Left cardiac atrium (tissue), 4 donors: ENCODE measurements at regions not wholly inside any gene's neighbourhood (a gene's known extent, or its start where the extent isn't known, plus 50 kb on each side); places are given as distances from the start of the nearest gene placed in this dataset.
A peak's percentile ranks its signal among the peaks of the same experiment; 100 is the strongest.

ENCODE experiments used
- ATAC-seq, 2 donors: fragments of 200-7000 bp; cut with Tn5 transposase; one replicate each; pipeline ENCODE4 v1.9.1; 2020; ENCODE audit warnings: mild to moderate bottlenecking in 2 of 2, moderate library complexity in 2 of 2
- DNase-seq: peaks from one replicate; pipeline ENCODE4 v3.0.0-alpha.2; 2020
- intact Hi-C, 2 donors: fragments of 100-400 bp; cut with DNase I; formaldehyde crosslinking; loops; one replicate each; pipeline versions ENCODE4 v1.14.1 to v1.15.1; 2022 to 2023
- donor health status: DM: no; HTN: yes; CAD: no.
- donor health status: DM: no; HTN: yes; CAD: no; lungs with severe emphysema.
- donor health status: DM: yes; HTN: yes; CAD: no.
- donor health status: Dilated cardiomyopathy.

- no peak for ATAC-seq
- DNase-seq, result no peak
- intact Hi-C loops, result no loop called here
Observed at GRCh38 chr16:77643176-77643575, 79.1 kb upstream of the NUDT7 start.

- no peak for DNase-seq
- intact Hi-C loops, result no loop called here
- no peak for ATAC-seq
Observed at GRCh38 chr16:77645764-77646163, 76.5 kb upstream of the NUDT7 start.

- intact Hi-C loops, result no loop called here
- no peak for ATAC-seq
Observed at GRCh38 chr16:77647726-77648125, 74.6 kb upstream of the NUDT7 start.

GRCh38 chr16:77650761-77651160, 71.6 kb upstream of the NUDT7 start:
- intact Hi-C loops, result loop anchor here in 1 of 2 donors (10.0 kb wide), 1 partner anchor 416 kb away; no protein-coding TSS in a partner anchor
- no peak for ATAC-seq
- no peak for DNase-seq

More at GRCh38 chr16:77647726-77648125, 74.6 kb upstream of the NUDT7 start:
- DNase-seq, result no peak

- ATAC-seq, result peak in 1 of 2 donors; percentile 44
- intact Hi-C loops, result loop anchor here in 1 of 2 donors (10.0 kb wide), 1 partner anchor 418 kb away; no protein-coding TSS in a partner anchor
Observed at GRCh38 chr16:77652399-77652798, 69.9 kb upstream of the NUDT7 start.

GRCh38 chr16:77657016-77657415, 65.3 kb upstream of the NUDT7 start:
- no peak for DNase-seq
- intact Hi-C loops, result loop anchor here in 1 of 2 donors (10.0 kb wide), 1 partner anchor 422 kb away; no protein-coding TSS in a partner anchor

More at GRCh38 chr16:77652399-77652798, 69.9 kb upstream of the NUDT7 start:
- DNase-seq, result no peak

GRCh38 chr16:77660311-77660710, 62.0 kb upstream of the NUDT7 start:
- DNase-seq (no peak), ATAC-seq (peak in 1 of 2 donors; percentile 15)
- intact Hi-C loops, result loop anchor here in 1 of 2 donors (2.0 kb wide), 1 partner anchor 424 kb away; no protein-coding TSS in a partner anchor

More at GRCh38 chr16:77657016-77657415, 65.3 kb upstream of the NUDT7 start:
- ATAC-seq, result no peak

GRCh38 chr16:77662246-77662645, 60.1 kb upstream of the NUDT7 start:
- ATAC-seq (no peak), DNase-seq (no peak)
- intact Hi-C loops, result no loop called here

- DNase-seq (no peak), ATAC-seq (no peak)
- intact Hi-C loops, result no loop called here
Observed at GRCh38 chr16:77663711-77664110, 58.6 kb upstream of the NUDT7 start.

GRCh38 chr16:77666771-77667170, 55.5 kb upstream of the NUDT7 start:
- intact Hi-C loops, result no loop called here
- ATAC-seq (no peak), DNase-seq (no peak)

- intact Hi-C loops, result no loop called here
- no peak for ATAC-seq
- no peak for DNase-seq
Observed at GRCh38 chr16:77668201-77668600, 54.1 kb upstream of the NUDT7 start.

- ATAC-seq (no peak), DNase-seq (no peak)
- intact Hi-C loops, result no loop called here
Observed at GRCh38 chr16:77669057-77669456, 53.3 kb upstream of the NUDT7 start.
